ENCODE measurements at regions not wholly inside any gene's neighbourhood (a gene's known extent, or its start where the extent isn't known, plus 50 kb on each side); places are given as distances from the start of the nearest gene placed in this dataset.

- no peaks in the 10 kb centered on the region for H3K9me3 ChIP-seq
- intact Hi-C loops (cut with DNase I) = no loop called here
- WGBS, 3 donors = 49 to 82% (median 75%) methylated on average over 3 of the region's 3 CpGs
- DNase-seq = no peak
- no peaks in the 10 kb centered on the region for H3K4me1 ChIP-seq (ENCODE audit: insufficient read depth)
- no peaks in the 10 kb centered on the region for H3K36me3 ChIP-seq
- H3K4me3 ChIP-seq = no peak overlapping the region
- no peak overlapping the region for H3K27ac ChIP-seq
- TF ChIP-seq EP300 (IDR thresholded peaks at IDR 0.05) = no peak
- H3K27me3 ChIP-seq = no peaks in the 10 kb centered on the region
Observed at GRCh38 chr2:221112744-221113143, 459.4 kb downstream of the EPHA4 start.

GRCh38 chr2:221115944-221116343 is 456.2 kb downstream of the EPHA4 start:
- no peak for TF ChIP-seq EP300 (IDR thresholded peaks at IDR 0.05)
- no peak for TF ChIP-seq POLR2A (IDR thresholded peaks at IDR 0.05)
- TF ChIP-seq CTCF (IDR thresholded peaks at IDR 0.05) = no peak
- Histone ChIP-seq H3K4me1 (ENCODE audit: insufficient read depth) (no peaks in the 10 kb centered on the region), H3K27ac (no peak overlapping the region), H3K9me3 (no peaks in the 10 kb centered on the region), H3K27me3 (no peaks in the 10 kb centered on the region), H3K4me3 (no peak overlapping the region), H3K36me3 (no peaks in the 10 kb centered on the region)
- intact Hi-C loops (cut with DNase I) = no loop called here
- 78 to 83% (median 83%) methylated on average over 3 of the region's 3 CpGs for WGBS, 3 donors
- DNase-seq = no peak

GRCh38 chr2:221120643-221121042 is 451.5 kb downstream of the EPHA4 start:
- DNase-seq = no peak
- no peak overlapping the region for H3K27ac ChIP-seq
- H3K27me3 ChIP-seq = no peaks in the 10 kb centered on the region
- 87 to 96% (median 89%) methylated on average over 2 of the region's 2 CpGs for WGBS, 3 donors
- H3K9me3 ChIP-seq = no peaks in the 10 kb centered on the region
- no peaks in the 10 kb centered on the region for H3K4me1 ChIP-seq (ENCODE audit: insufficient read depth)
- no peak overlapping the region for H3K4me3 ChIP-seq
- no peak for TF ChIP-seq CTCF (IDR thresholded peaks at IDR 0.05)
- TF ChIP-seq POLR2A (IDR thresholded peaks at IDR 0.05) = no peak
- TF ChIP-seq EP300 (IDR thresholded peaks at IDR 0.05) = no peak
- intact Hi-C loops (cut with DNase I) = no loop called here
- H3K36me3 ChIP-seq = no peaks in the 10 kb centered on the region

- H3K36me3 ChIP-seq = no peaks in the 10 kb centered on the region
- DNase-seq = no peak
- WGBS, 3 donors = 75 to 92% (median 86%) methylated on average over 3 of the region's 3 CpGs
- no peak for TF ChIP-seq CTCF (IDR thresholded peaks at IDR 0.05)
- TF ChIP-seq POLR2A (IDR thresholded peaks at IDR 0.05) = no peak
- no peak for TF ChIP-seq EP300 (IDR thresholded peaks at IDR 0.05)
- no peaks in the 10 kb centered on the region for H3K9me3 ChIP-seq
- no peak overlapping the region for H3K4me3 ChIP-seq
- no peaks in the 10 kb centered on the region for H3K27me3 ChIP-seq
- intact Hi-C loops (cut with DNase I) = no loop called here
- H3K27ac ChIP-seq = no peak overlapping the region
- no peaks in the 10 kb centered on the region for H3K4me1 ChIP-seq (ENCODE audit: insufficient read depth)
Observed at GRCh38 chr2:221123396-221123795, 448.7 kb downstream of the EPHA4 start.

- no peaks in the 10 kb centered on the region for H3K4me1 ChIP-seq (ENCODE audit: insufficient read depth)
- 46 to 71% (median 64%) methylated on average over 9 of the region's 9 CpGs for WGBS, 3 donors
- H3K27ac ChIP-seq = no peak overlapping the region
- TF ChIP-seq CTCF (IDR thresholded peaks at IDR 0.05) = no peak
- TF ChIP-seq POLR2A (IDR thresholded peaks at IDR 0.05) = no peak
- TF ChIP-seq EP300 (IDR thresholded peaks at IDR 0.05) = no peak
- H3K4me3 ChIP-seq = no peak overlapping the region
- no peak for DNase-seq
- no peaks in the 10 kb centered on the region for H3K27me3 ChIP-seq
- H3K9me3 ChIP-seq = no peaks in the 10 kb centered on the region
- H3K36me3 ChIP-seq = no peaks in the 10 kb centered on the region
- intact Hi-C loops (cut with DNase I) = no loop called here
Observed at GRCh38 chr2:221124532-221125240, 447.4 kb downstream of the EPHA4 start.
